GM21825 (cell line): ENCODE measurements at regions not wholly inside any gene's neighbourhood (a gene's known extent, or its start where the extent isn't known, plus 50 kb on each side); places are given as distances from the start of the nearest gene placed in this dataset.

ENCODE experiments used
- ATAC-seq: cut with Tn5 transposase; IDR thresholded peaks from one replicate; pipeline ENCODE4 v1.9.1; 2021; ENCODE audit warnings: mild to moderate bottlenecking, moderate library complexity; ENCODE audit not compliant: unreplicated experiment

DNA sequence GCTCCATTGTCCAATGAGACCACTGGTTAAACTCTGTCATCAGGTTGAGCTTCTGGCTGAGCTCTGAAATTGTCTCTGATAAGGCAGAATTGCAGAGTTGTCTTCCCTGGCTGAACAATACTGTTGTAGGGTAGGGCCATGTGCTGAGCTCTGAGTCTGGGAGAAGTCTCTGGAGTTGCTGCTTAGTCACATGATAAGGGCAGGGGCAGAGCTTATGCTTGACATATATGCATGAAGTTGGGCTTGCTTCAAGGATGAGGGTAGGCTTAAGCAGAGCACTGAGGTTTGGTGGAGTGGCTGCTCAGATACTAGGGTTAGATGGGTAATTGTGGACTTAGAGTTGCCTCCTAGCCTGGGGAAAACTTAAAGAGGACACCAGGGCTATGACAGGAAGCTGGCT, 946.3 kb upstream of the MIR17HG start:
- ATAC-seq: no peak

DNA sequence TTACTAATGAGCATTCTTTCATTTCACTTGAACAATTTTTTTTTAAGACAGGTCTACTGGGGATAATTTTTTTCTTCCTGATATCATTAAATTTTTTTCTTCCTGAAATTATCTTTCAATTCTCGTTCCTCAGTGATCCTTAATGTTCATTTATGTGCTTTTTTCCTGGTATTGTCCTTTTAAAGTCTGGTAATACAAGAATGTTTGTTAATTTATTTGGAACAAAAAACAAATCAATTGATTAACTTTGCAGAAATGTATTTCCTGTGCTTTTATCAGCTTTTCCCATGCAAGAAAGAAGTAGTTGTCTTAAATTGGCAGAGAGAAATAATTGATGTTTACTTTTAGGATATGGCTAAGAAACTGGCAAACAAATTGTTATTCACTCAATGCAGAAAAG, 945.4 kb upstream of the MIR17HG start:
- no peak for ATAC-seq

DNA sequence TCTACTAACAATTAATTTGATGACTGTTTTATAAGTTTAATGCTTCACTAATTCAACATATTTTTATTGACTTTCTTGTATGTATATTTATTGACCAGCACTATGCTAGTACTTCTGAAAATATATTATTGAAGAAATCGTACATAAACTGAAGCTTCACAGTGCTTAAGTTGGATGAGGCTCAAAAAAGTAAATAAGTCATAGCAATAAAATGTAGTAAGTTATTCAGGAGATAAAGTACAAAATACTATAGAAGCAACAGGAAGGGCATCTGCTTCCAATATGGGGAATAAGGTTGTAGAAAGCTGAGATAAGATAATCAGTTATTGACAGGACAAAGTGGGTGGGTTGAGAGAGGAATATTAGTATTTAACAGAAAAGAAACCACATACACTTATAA, 944.9 kb upstream of the MIR17HG start:
- ATAC-seq: no peak

GRCh38 chr13:90403330-90404082, 944.0 kb upstream of the MIR17HG start:
- ATAC-seq: no peak

GRCh38 chr13:90405301-90405700, 942.2 kb upstream of the MIR17HG start:
- ATAC-seq: no peak

DNA sequence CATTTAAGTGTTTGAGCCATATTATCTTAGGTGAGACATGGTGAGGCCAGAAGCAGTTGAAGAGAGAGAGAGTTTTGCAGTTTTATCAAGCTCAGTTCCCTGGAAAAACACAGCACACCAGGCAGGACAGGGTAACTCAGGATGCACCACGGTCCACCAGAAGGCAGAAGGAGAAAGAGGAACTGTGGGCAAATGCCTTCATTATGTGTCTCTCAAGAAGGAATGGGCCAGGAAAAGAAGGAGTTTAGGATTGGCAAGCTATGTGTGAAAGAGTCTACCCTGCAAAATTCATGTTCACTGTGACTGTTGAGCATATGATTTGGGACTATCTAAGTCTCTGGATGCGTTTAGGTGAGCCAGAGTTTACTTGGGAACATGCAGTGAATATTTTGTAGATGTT, 934.5 kb upstream of the MIR17HG start:
- ATAC-seq: no peak

DNA sequence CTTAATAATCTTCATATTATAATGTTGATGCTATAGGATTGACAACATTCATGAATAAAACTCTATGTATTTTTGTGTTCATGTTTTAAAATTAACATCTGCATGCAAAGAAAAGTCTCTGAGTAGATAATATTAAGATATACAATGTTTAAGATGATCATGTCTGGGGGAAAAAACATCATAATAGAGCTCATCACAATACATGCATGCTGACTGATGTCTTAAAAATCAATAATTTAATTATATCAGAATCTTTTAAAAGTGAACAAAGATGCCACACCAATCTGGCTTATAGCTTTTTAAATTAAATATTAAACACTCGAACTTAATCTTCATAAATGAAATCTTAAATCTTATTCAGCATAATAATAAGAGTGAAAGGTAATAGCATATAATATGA, 933.9 kb upstream of the MIR17HG start:
- no peak for ATAC-seq

GRCh38 chr13:90414691-90415596, 932.5 kb upstream of the MIR17HG start:
- no peak for ATAC-seq

DNA sequence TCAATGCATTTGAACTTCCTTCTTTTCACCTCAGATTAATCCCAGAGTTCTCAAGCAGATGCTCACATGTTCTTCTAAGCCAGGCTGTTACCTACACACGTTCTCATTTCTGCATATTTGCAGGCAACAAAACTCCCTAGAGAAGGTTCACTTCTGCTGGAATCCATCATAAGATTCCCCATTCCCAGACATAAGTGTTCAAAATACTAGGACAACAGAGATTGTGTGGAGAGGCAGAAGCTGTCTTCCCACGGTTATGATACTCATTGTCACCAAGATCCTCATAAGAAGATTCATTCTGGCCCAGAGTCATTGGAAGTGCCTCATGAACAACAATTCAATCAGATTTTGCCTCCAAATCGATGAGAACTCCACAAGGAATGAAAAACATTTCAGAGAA, 931.6 kb upstream of the MIR17HG start:
- ATAC-seq: no peak

DNA sequence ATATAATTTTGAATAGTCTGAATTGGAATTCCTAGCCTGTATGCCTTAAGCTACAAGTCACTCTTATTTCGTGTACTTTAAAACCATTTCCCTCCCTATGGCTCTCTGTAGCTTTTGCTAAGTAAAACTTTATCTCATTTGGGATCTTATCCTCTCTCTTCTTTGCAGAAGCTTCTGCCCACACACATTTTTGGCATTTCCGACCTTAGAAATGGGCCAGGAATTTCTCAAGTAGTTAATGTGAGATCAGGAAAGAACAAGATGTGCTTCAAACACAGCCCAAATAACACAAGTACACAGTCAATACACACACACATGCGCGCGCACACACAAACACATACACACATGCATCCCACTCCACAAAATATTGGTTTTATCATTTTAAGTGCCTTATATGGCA, 931.0 kb upstream of the MIR17HG start:
- ATAC-seq: no peak

DNA sequence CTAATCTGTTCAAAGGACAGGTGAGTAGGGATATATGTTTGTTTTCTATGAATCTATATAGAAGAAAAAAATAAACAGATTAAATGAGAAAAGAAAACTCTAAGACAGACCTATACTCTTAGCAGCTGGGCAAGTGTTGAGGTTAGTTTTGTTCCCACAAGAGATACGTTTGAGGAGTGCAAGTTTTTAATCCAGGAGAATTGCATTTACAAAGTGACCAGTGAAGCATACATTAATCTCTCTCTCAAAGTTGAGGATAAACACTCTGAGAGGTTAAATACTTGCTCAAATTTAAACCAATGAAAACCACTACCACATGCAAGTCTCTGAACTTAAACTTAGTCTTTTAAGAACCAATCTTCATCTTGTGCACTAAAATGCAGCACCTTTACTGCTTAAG, 930.5 kb upstream of the MIR17HG start:
- ATAC-seq: no peak

DNA sequence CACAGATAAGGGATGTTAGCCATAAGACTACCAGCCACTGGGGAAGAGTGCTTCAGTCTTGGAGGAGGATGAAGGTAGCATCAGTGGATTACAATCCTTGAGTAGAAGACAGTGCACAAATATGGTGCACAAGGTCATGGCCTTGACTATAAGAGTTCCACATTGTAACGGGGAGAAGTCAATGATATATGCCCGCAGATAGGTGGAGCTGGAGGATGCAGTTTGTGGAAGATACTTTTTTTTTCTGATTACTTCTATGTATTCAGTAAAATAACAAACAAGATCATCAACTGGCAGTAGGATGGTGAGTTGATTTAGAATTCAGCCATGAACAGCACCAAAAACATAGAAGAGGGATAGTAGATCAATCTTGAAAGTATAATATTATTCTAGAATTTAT, 926.8 kb upstream of the MIR17HG start:
- ATAC-seq: no peak

GRCh38 chr13:90427322-90428272, 919.9 kb upstream of the MIR17HG start:
- no peak for ATAC-seq

DNA sequence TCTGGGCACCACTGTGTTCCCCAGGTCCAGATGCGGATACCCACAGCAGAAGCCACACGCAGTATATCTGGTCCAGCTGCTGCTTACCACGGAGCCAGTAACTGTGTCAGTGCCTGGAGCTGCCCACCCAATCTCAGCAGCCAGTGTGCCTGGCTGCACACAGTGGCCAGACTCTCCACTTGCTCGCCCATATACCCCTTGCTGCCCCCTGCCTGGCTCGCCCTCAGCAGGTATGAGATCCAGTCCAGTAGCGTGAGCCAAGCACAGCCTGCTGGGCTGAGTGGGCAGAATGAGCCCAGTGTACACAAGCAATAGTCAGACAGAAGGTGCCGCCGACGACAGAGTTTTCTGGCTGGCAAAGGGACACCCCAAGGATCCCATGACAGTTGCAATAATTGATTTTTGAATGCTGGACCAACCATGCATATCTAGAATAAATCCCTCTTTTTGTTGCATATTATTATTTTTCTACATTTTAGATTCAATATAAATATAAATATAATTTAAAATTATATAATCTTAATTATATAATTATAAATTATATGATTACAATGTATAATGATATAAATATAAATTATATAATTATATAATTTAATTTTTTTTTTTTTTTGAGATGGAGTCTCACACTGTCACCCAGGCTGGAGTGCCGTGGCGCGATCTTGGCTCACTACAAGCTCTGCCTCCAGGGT, 918.8 kb upstream of the MIR17HG start:
- ATAC-seq: no peak

DNA sequence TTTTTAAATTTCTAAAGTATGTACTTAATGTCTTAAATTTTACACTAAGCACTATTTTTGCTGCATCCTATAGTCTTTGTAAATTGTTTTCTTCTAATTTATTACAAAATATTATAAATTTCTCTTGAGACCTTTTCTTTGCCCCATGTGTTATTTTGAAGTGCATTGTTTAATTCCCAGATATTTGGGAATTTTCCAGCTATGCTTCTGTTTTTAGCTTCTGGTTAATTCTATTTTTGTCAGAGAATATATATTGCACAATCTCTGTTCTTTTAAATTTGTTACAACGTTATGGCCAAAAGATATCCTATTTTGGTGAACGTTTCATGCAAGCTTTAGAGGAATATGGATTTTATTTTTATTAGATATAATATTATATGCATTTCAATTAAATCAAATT, 917.4 kb upstream of the MIR17HG start:
- no peak for ATAC-seq

DNA sequence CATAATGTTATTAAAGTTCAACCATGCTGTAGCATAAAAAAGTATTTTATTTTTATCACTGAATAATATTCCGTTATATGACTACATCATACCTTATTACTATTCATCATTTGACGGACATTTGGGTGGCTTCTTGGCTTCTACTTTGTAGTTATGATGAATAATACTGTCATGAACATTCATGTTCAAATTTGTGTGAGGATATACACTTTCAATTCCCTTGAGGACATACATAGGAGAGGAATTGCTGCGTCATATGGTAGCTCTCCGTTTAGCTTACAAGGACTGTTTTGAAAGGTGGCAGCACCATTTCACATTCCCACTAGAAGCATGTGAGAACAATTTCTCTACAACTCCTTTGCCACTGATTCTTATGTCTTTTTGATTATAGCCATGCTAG, 910.8 kb upstream of the MIR17HG start:
- ATAC-seq: no peak

- ATAC-seq: no peak
These were observed 908.9 kb upstream of the MIR17HG start for GRCh38 chr13:90438576-90438975.

DNA sequence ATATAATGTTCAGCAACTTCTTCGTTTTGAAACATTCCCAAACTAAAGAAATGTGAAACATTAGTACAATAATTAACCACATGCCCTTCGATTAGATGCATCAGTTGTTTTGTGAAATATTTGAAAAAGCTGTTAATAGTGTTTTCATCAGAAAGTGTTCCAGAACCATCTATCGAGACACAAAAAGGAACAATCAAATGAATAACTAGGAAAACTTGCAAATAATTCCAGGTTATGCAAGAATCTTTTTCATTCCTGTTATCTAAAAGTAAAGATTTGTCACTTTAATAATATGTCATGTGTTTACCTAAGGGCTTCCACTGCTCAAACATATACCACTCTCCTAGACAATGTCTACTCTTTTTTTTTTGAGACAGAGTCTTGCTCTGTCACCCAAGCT, 904.2 kb upstream of the MIR17HG start:
- no peak for ATAC-seq

- no peak for ATAC-seq
These were observed 903.3 kb upstream of the MIR17HG start for GRCh38 chr13:90444232-90444631.

GRCh38 chr13:90445179-90445578, 902.3 kb upstream of the MIR17HG start:
- no peak for ATAC-seq
